ENCODE measurements at regions not wholly inside any gene's neighbourhood (a gene's known extent, or its start where the extent isn't known, plus 50 kb on each side); places are given as distances from the start of the nearest gene placed in this dataset.

DNA sequence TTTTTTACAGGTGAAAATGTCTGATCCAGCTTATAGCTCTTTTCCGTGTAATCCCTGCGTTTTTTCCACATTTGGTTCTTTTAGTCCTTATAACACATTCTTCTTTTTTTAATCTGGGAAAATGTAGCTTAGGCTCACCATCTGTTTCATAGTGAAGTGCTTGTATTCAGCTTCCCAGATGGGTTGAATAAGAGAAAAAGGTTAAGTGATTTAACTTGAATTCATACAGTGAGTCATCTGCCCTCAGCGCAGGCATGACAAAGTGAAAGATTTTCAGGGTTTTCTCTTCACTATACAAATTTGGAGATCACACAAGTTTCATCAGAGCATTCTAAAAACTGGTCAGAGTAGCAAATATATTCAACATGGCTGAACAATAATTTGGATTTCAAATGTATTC is 224.8 kb downstream of the SPRY2 start:
- TF ChIP-seq GATA3 (IDR thresholded peaks at IDR 0.05; ENCODE audit: low read depth, low read length), result no peak
- TF ChIP-seq GATA2 (IDR thresholded peaks at IDR 0.05; ENCODE audit: low read depth, low read length), result no peak

GRCh38 chr13:80115616-80116015 is 225.3 kb downstream of the SPRY2 start:
- no peak for TF ChIP-seq GATA3 (IDR thresholded peaks at IDR 0.05; ENCODE audit: low read depth, low read length)
- TF ChIP-seq GATA2 (IDR thresholded peaks at IDR 0.05; ENCODE audit: low read depth, low read length), result no peak

DNA sequence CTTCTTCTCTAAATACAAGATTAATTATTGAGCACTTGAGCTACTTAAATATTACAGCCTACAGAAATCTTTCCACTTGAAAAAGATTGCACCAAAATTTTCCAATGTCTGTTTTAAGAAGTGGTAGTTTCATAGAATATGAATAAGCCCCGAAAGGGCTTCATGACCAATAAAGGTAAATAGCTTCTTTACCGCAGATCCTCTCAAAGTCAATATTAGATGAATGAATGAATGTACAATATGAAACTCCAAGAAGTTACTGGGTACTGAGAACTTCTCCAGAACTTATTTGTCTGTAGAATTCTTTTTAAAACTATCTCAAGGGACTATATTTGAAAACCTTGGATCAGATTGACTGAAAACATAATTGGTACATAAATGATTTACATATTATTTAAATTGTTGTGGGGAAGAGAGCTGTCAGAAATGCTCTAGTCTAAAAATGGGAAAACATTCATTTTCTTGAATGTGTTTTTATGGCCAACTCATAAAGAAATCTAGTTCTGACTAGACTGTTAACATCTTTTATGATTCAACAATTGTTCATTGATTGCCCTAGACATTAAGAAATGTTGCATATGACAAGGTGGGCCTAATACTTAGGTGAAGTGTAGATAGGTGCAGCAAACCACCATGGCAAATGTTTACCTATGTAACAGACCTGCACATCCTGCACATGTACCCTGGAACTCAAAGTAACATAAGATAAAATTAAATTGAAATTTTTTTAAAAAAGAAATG is 227.0 kb downstream of the SPRY2 start:
- TF ChIP-seq GATA3 (IDR thresholded peaks at IDR 0.05; ENCODE audit: low read depth, low read length), result no peak
- TF ChIP-seq GATA2 (IDR thresholded peaks at IDR 0.05; ENCODE audit: low read depth, low read length), result no peak

- TF ChIP-seq GATA2 (IDR thresholded peaks at IDR 0.05; ENCODE audit: low read depth, low read length) (no peak), GATA3 (IDR thresholded peaks at IDR 0.05; ENCODE audit: low read depth, low read length) (no peak)
Measured at GRCh38 chr13:80109303-80109702, 231.6 kb downstream of the SPRY2 start.

- TF ChIP-seq GATA2 (IDR thresholded peaks at IDR 0.05; ENCODE audit: low read depth, low read length) (no peak), GATA3 (IDR thresholded peaks at IDR 0.05; ENCODE audit: low read depth, low read length) (no peak)
Measured at GRCh38 chr13:80105350-80105749, 235.6 kb downstream of the SPRY2 start.

GRCh38 chr13:80101040-80101439 is 239.9 kb downstream of the SPRY2 start:
- TF ChIP-seq GATA3 (IDR thresholded peaks at IDR 0.05; ENCODE audit: low read depth, low read length) (no peak), GATA2 (IDR thresholded peaks at IDR 0.05; ENCODE audit: low read depth, low read length) (no peak)

DNA sequence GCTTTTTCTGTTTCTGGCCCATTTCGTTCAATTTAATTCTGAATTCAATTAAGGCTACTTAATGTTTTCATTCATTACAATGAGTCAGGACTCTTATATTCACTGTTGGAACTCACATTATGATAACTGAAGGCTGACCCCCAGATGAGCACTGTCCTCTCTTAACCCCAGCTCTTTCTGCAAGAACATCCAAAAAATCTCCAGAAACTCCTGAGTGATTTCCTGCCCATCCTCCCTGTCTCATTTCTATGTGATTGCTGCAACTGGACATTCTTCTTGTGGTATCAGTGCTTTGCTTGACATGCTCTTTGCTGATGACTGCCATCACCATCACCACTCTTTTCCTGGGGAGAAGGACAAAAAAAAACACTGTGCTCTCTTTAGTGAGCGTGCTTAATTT is 240.3 kb downstream of the SPRY2 start:
- TF ChIP-seq GATA2 (IDR thresholded peaks at IDR 0.05; ENCODE audit: low read depth, low read length), result no peak
- no peak for TF ChIP-seq GATA3 (IDR thresholded peaks at IDR 0.05; ENCODE audit: low read depth, low read length)

- TF ChIP-seq GATA3 (IDR thresholded peaks at IDR 0.05; ENCODE audit: low read depth, low read length) (no peak), GATA2 (IDR thresholded peaks at IDR 0.05; ENCODE audit: low read depth, low read length) (no peak)
Measured at GRCh38 chr13:80097561-80097960, 243.4 kb downstream of the SPRY2 start.

DNA sequence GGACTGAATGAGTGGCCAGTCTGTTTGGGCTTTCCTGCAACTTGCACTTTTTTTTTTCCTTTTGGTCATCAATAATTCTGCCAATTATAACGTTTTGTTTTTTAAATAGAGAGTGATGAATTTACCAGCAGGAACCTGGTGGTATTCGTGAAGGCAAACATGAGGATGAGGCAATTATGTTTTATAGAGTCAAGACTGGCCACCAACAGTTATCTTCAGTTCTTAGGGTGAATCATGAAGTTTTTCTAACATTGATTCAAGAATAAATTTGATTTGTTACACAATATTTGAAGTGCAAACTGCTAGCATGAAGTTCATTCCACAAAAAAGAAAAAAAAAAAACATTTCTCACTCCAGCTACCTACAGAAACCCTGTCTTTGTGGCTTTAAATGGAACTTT is 244.5 kb downstream of the SPRY2 start:
- no peak for TF ChIP-seq GATA2 (IDR thresholded peaks at IDR 0.05; ENCODE audit: low read depth, low read length)
- no peak for TF ChIP-seq GATA3 (IDR thresholded peaks at IDR 0.05; ENCODE audit: low read depth, low read length)

- TF ChIP-seq GATA2 (IDR thresholded peaks at IDR 0.05; ENCODE audit: low read depth, low read length) (no peak), GATA3 (IDR thresholded peaks at IDR 0.05; ENCODE audit: low read depth, low read length) (no peak)
Measured at GRCh38 chr13:80094526-80094925, 246.4 kb downstream of the SPRY2 start.

GRCh38 chr13:80093888-80094287 is 247.0 kb downstream of the SPRY2 start:
- no peak for TF ChIP-seq GATA3 (IDR thresholded peaks at IDR 0.05; ENCODE audit: low read depth, low read length)
- no peak for TF ChIP-seq GATA2 (IDR thresholded peaks at IDR 0.05; ENCODE audit: low read depth, low read length)

DNA sequence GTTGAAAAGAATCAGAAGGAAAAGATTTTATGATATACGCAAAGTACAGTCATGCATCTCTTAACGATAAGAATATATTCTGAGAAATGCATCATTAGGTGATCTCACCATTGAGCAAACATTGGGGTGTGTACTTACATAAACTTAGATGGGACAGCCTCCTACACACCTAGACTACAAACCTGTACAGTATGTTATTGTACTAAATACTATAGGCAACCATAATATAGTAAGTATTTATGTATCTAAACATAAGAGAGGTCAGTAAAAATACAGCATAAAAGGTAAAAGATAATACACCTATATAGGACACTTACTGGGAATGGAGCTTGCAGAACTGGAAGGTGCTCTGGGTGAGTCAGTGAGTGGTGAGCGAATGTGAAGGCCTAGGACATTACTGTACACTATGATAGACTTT is 254.6 kb downstream of the SPRY2 start:
- TF ChIP-seq GATA2 (IDR thresholded peaks at IDR 0.05; ENCODE audit: low read depth, low read length) (no peak), GATA3 (IDR thresholded peaks at IDR 0.05; ENCODE audit: low read depth, low read length) (no peak)

GRCh38 chr13:80083853-80084676 is 256.9 kb downstream of the SPRY2 start:
- TF ChIP-seq GATA2 (IDR thresholded peaks at IDR 0.05; ENCODE audit: low read depth, low read length), result no peak
- no peak for TF ChIP-seq GATA3 (IDR thresholded peaks at IDR 0.05; ENCODE audit: low read depth, low read length)

- TF ChIP-seq GATA3 (IDR thresholded peaks at IDR 0.05; ENCODE audit: low read depth, low read length) (no peak), GATA2 (IDR thresholded peaks at IDR 0.05; ENCODE audit: low read depth, low read length) (no peak)
Measured at GRCh38 chr13:80083081-80083852, 257.7 kb downstream of the SPRY2 start.
